ENCODE measurements at regions not wholly inside any gene's neighbourhood (a gene's known extent, or its start where the extent isn't known, plus 50 kb on each side); places are given as distances from the start of the nearest gene placed in this dataset.
"Not testable (repeated sequence)": the region's sequence is repeated elsewhere in the genome, so short reads cannot be mapped to it uniquely, and the experiment has no call there.

- no peak overlapping the region for H3K27ac ChIP-seq (ENCODE audit: low read depth in 1 of 2, low read length in 2 of 2)
- H3K4me3 ChIP-seq (ENCODE audit: low read length in 2 of 2) = no peak overlapping the region
- no peaks in the 10 kb centered on the region for H3K9me3 ChIP-seq (ENCODE audit: control insufficient read depth, low read length)
- peak; percentile 20 for ATAC-seq (ENCODE audit: low FRiP score)
- no peaks in the 10 kb centered on the region for H3K36me3 ChIP-seq (ENCODE audit: control insufficient read depth in 1 of 2, insufficient read depth in 2 of 2, low read length in 1 of 2)
- H3K27me3 ChIP-seq (ENCODE audit: control insufficient read depth in 1 of 2, insufficient read depth in 2 of 2, low read length in 1 of 2) = no peaks in the 10 kb centered on the region
- H3K4me1 ChIP-seq (ENCODE audit: control insufficient read depth in 1 of 2, insufficient read depth in 2 of 2, low read length in 2 of 2) = no peaks in the 10 kb centered on the region
- DNase-seq = peak; percentile 21 to 55
- intact Hi-C loops (cut with DNase I) = no loop called here
- 69 to 78% methylated on average over 17 to 18 of the region's 18 CpGs for WGBS, 2 donors
Observed at GRCh38 chr14:105891631-105892452, 365.5 kb downstream of the TMEM121 start.

GRCh38 chr14:105892453-105893441 lies 366.4 kb downstream of the TMEM121 start:
- H3K4me1 ChIP-seq (ENCODE audit: control insufficient read depth in 1 of 2, insufficient read depth in 2 of 2, low read length in 2 of 2); H3K36me3 ChIP-seq (ENCODE audit: control insufficient read depth in 1 of 2, insufficient read depth in 2 of 2, low read length in 1 of 2); ATAC-seq (ENCODE audit: low FRiP score); H3K9me3 ChIP-seq (ENCODE audit: control insufficient read depth, low read length); intact Hi-C loops (cut with DNase I); H3K4me3 ChIP-seq (ENCODE audit: low read length in 2 of 2); H3K27me3 ChIP-seq (ENCODE audit: control insufficient read depth in 1 of 2, insufficient read depth in 2 of 2, low read length in 1 of 2); H3K27ac ChIP-seq (ENCODE audit: low read depth in 1 of 2, low read length in 2 of 2): not testable (repeated sequence)
- peak; percentile 23 to 51 for DNase-seq
- WGBS, 2 donors = 78 to 79% methylated on average over 19 to 27 of the region's 27 CpGs

- intact Hi-C loops (cut with DNase I) = not testable (repeated sequence)
- 87 to 90% methylated on average over 8 to 11 of the region's 12 CpGs for WGBS, 2 donors
Observed at GRCh38 chr14:105893686-105894085, 367.3 kb downstream of the TMEM121 start.

GRCh38 chr14:105894125-105894977 lies 368.0 kb downstream of the TMEM121 start:
- H3K36me3 ChIP-seq (ENCODE audit: control insufficient read depth in 1 of 2, insufficient read depth in 2 of 2, low read length in 1 of 2) = no peaks in the 10 kb centered on the region
- intact Hi-C loops (cut with DNase I) = no loop called here
- no peak overlapping the region for H3K4me3 ChIP-seq (ENCODE audit: low read length in 2 of 2)
- H3K27ac ChIP-seq (ENCODE audit: low read depth in 1 of 2, low read length in 2 of 2) = no peak overlapping the region
- WGBS, 2 donors = 79 to 80% methylated on average over 19 of the region's 19 CpGs
- no peaks in the 10 kb centered on the region for H3K9me3 ChIP-seq (ENCODE audit: control insufficient read depth, low read length)
- peak; percentile 13 to 53 for DNase-seq
- H3K27me3 ChIP-seq (ENCODE audit: control insufficient read depth in 1 of 2, insufficient read depth in 2 of 2, low read length in 1 of 2) = no peaks in the 10 kb centered on the region
- ATAC-seq (ENCODE audit: low FRiP score) = no peak
- H3K4me1 ChIP-seq (ENCODE audit: control insufficient read depth in 1 of 2, insufficient read depth in 2 of 2, low read length in 2 of 2) = no peaks in the 10 kb centered on the region

More at GRCh38 chr14:105893686-105894085, 367.3 kb downstream of the TMEM121 start:
- DNase-seq = peak; percentile 18 to 69
- not testable (repeated sequence) for ATAC-seq (ENCODE audit: low FRiP score); H3K27ac ChIP-seq (ENCODE audit: low read depth in 1 of 2, low read length in 2 of 2); H3K4me1 ChIP-seq (ENCODE audit: control insufficient read depth in 1 of 2, insufficient read depth in 2 of 2, low read length in 2 of 2); H3K4me3 ChIP-seq (ENCODE audit: low read length in 2 of 2); H3K36me3 ChIP-seq (ENCODE audit: control insufficient read depth in 1 of 2, insufficient read depth in 2 of 2, low read length in 1 of 2); H3K27me3 ChIP-seq (ENCODE audit: control insufficient read depth in 1 of 2, insufficient read depth in 2 of 2, low read length in 1 of 2); H3K9me3 ChIP-seq (ENCODE audit: control insufficient read depth, low read length)

- DNase-seq = peak; percentile 12 to 57
- no peaks in the 10 kb centered on the region for H3K9me3 ChIP-seq (ENCODE audit: control insufficient read depth, low read length)
- intact Hi-C loops (cut with DNase I) = no loop called here
- no peaks in the 10 kb centered on the region for H3K4me1 ChIP-seq (ENCODE audit: control insufficient read depth in 1 of 2, insufficient read depth in 2 of 2, low read length in 2 of 2)
- H3K4me3 ChIP-seq (ENCODE audit: low read length in 2 of 2) = no peak overlapping the region
- H3K27ac ChIP-seq (ENCODE audit: low read depth in 1 of 2, low read length in 2 of 2) = no peak overlapping the region
- H3K36me3 ChIP-seq (ENCODE audit: control insufficient read depth in 1 of 2, insufficient read depth in 2 of 2, low read length in 1 of 2) = no peaks in the 10 kb centered on the region
- no peak for ATAC-seq (ENCODE audit: low FRiP score)
- 83 to 88% methylated on average over 30 of the region's 30 CpGs for WGBS, 2 donors
- no peaks in the 10 kb centered on the region for H3K27me3 ChIP-seq (ENCODE audit: control insufficient read depth in 1 of 2, insufficient read depth in 2 of 2, low read length in 1 of 2)
Observed at GRCh38 chr14:105894978-105895881, 368.8 kb downstream of the TMEM121 start.

- 74 to 81% methylated on average over 6 of the region's 6 CpGs for WGBS, 2 donors
- peak; percentile 24 to 44 for DNase-seq
- H3K27ac ChIP-seq (ENCODE audit: low read depth in 1 of 2, low read length in 2 of 2); intact Hi-C loops (cut with DNase I); H3K4me1 ChIP-seq (ENCODE audit: control insufficient read depth in 1 of 2, insufficient read depth in 2 of 2, low read length in 2 of 2); H3K36me3 ChIP-seq (ENCODE audit: control insufficient read depth in 1 of 2, insufficient read depth in 2 of 2, low read length in 1 of 2); H3K4me3 ChIP-seq (ENCODE audit: low read length in 2 of 2); ATAC-seq (ENCODE audit: low FRiP score); H3K9me3 ChIP-seq (ENCODE audit: control insufficient read depth, low read length); H3K27me3 ChIP-seq (ENCODE audit: control insufficient read depth in 1 of 2, insufficient read depth in 2 of 2, low read length in 1 of 2): not testable (repeated sequence)
Observed at GRCh38 chr14:105896206-105896605, 369.8 kb downstream of the TMEM121 start.

- ATAC-seq (ENCODE audit: low FRiP score); intact Hi-C loops (cut with DNase I); H3K27ac ChIP-seq (ENCODE audit: low read depth in 1 of 2, low read length in 2 of 2); H3K27me3 ChIP-seq (ENCODE audit: control insufficient read depth in 1 of 2, insufficient read depth in 2 of 2, low read length in 1 of 2); H3K9me3 ChIP-seq (ENCODE audit: control insufficient read depth, low read length); H3K36me3 ChIP-seq (ENCODE audit: control insufficient read depth in 1 of 2, insufficient read depth in 2 of 2, low read length in 1 of 2); H3K4me3 ChIP-seq (ENCODE audit: low read length in 2 of 2); H3K4me1 ChIP-seq (ENCODE audit: control insufficient read depth in 1 of 2, insufficient read depth in 2 of 2, low read length in 2 of 2): not testable (repeated sequence)
- 58 to 66% methylated on average over 6 of the region's 6 CpGs for WGBS, 2 donors
- peak; percentile 15 to 19 for DNase-seq
Observed at GRCh38 chr14:105896961-105897724, 370.8 kb downstream of the TMEM121 start.
